ENCODE measurements at regions not wholly inside any gene's neighbourhood (a gene's known extent, or its start where the extent isn't known, plus 50 kb on each side); places are given as distances from the start of the nearest gene placed in this dataset.

DNA sequence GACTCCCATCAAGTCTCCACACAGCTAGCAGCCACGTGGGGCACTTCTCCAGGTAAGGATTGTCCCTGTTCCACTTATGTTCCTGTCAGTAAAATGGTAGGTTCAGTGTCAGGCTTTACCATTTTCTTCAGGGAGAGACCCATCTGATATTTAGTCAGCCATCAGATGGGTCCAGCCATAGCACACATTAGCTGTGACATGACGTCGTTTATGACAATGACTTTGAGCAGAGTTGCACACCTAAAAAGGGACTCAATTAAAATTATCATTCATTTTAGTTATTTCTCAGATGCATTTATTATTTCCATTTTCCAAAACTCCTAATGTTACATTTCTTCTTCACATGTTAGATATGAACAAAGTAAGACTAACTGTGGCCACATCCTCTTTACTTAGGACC, 68.2 kb upstream of the SNRPN start:
- no peak for TF ChIP-seq CTCF (IDR thresholded peaks at IDR 0.05)
- no peak for TF ChIP-seq POLR2A (IDR thresholded peaks at IDR 0.05)

All from thyroid gland (tissue), 4 donors.